Hematopoietic multipotent progenitor cell treated with erythropoietin and hydrocortisone succinate and interleukin-3 and kit ligand, for 17 days (in vitro differentiated cells): ENCODE measurements at regions not wholly inside any gene's neighbourhood (a gene's known extent, or its start where the extent isn't known, plus 50 kb on each side); places are given as distances from the start of the nearest gene placed in this dataset.

ENCODE experiments used
- DNase-seq: peaks from one replicate; pipeline ENCODE4 v3.0.0-alpha.2; 2015; ENCODE audit warnings: low spot score

GRCh38 chr5:168020542-168021294, 270.7 kb upstream of the WWC1 start:
- DNase-seq, result no peak

- DNase-seq, result no peak
Observed at GRCh38 chr5:168022446-168023169, 268.8 kb upstream of the WWC1 start.

GRCh38 chr5:168023191-168023590, 268.3 kb upstream of the WWC1 start:
- no peak for DNase-seq

GRCh38 chr5:168024306-168024705, 267.1 kb upstream of the WWC1 start:
- DNase-seq, result no peak

GRCh38 chr5:168027007-168027406, 264.4 kb upstream of the WWC1 start:
- no peak for DNase-seq

GRCh38 chr5:168030912-168031311, 260.5 kb upstream of the WWC1 start:
- no peak for DNase-seq

- no peak for DNase-seq
Observed at GRCh38 chr5:168031614-168032013, 259.8 kb upstream of the WWC1 start.

- DNase-seq, result no peak
Observed at GRCh38 chr5:168039039-168039438, 252.4 kb upstream of the WWC1 start.

- no peak for DNase-seq
Observed at GRCh38 chr5:168039566-168040248, 251.7 kb upstream of the WWC1 start.

GRCh38 chr5:168041583-168041982, 249.9 kb upstream of the WWC1 start:
- DNase-seq, result no peak

GRCh38 chr5:168042284-168043068, 249.0 kb upstream of the WWC1 start:
- no peak for DNase-seq

- no peak for DNase-seq
Observed at GRCh38 chr5:168046163-168046562, 245.3 kb upstream of the WWC1 start.

- no peak for DNase-seq
Observed at GRCh38 chr5:168047043-168047668, 244.3 kb upstream of the WWC1 start.

GRCh38 chr5:168047669-168048111, 243.8 kb upstream of the WWC1 start:
- no peak for DNase-seq

GRCh38 chr5:168048486-168048885, 243.0 kb upstream of the WWC1 start:
- no peak for DNase-seq

GRCh38 chr5:168052686-168053085, 238.8 kb upstream of the WWC1 start:
- no peak for DNase-seq

- no peak for DNase-seq
Observed at GRCh38 chr5:168054091-168054490, 237.4 kb upstream of the WWC1 start.

- no peak for DNase-seq
Observed at GRCh38 chr5:168055141-168055683, 236.2 kb upstream of the WWC1 start.

GRCh38 chr5:168055961-168056360, 235.5 kb upstream of the WWC1 start:
- DNase-seq, result no peak

- no peak for DNase-seq
Observed at GRCh38 chr5:168056499-168057182, 234.8 kb upstream of the WWC1 start.

GRCh38 chr5:168057905-168058304, 233.5 kb upstream of the WWC1 start:
- DNase-seq, result no peak
